K562 (cell line): ENCODE measurements at regions not wholly inside any gene's neighbourhood (a gene's known extent, or its start where the extent isn't known, plus 50 kb on each side); places are given as distances from the start of the nearest gene placed in this dataset.

Experiments
- CHD7 ChIP-seq: fragments of 200-600 bp; sonication (generic); IDR thresholded peaks from one replicate; pipeline ENCODE4 v1.6.1; 2012; ENCODE audit warnings: mild to moderate bottlenecking, low read depth, low read length, inconsistent platforms
- E2F3 ChIP-seq: fragments of 250-450 bp; sonication (Bioruptor Pico); IDR thresholded peaks from 2 replicates; pipeline ENCODE4 v1.4.0; 2020; ENCODE audit warnings: mild to moderate bottlenecking
- HCFC1 ChIP-seq: IDR thresholded peaks from 2 replicates; pipeline ENCODE4 v1.6.1; 2012; ENCODE audit warnings: low read depth, low read length, improper control_type of control experiment
- HEY1 ChIP-seq: fragments of 250-450 bp; sonication (Bioruptor Pico); IDR thresholded peaks from 2 replicates; pipeline ENCODE4 v1.5.0; 2020; ENCODE audit warnings: mild to moderate bottlenecking, moderate library complexity, borderline replicate concordance
- HOXB6 ChIP-seq: fragments of 250-450 bp; sonication (Bioruptor Pico); IDR thresholded peaks from 2 replicates; pipeline ENCODE4 v1.5.1; 2022; ENCODE audit warnings: mild to moderate bottlenecking, borderline replicate concordance
- RNF2 ChIP-seq: sonication (generic); IDR thresholded peaks from 2 replicates; pipeline ENCODE4 v1.6.1; 2016
- SMARCA4 ChIP-seq: fragments of 450-650 bp; IDR thresholded peaks from 2 replicates; pipeline ENCODE4 v1.6.1; 2016
- ZBTB17 ChIP-seq: fragments of 450-650 bp; formaldehyde crosslinking; IDR thresholded peaks from 2 replicates; pipeline ENCODE4 v1.4.0; 2020; ENCODE audit warnings: mild to moderate bottlenecking
- ZBTB34 ChIP-seq: fragments of 250-450 bp; sonication (Bioruptor Pico); IDR thresholded peaks from 2 replicates; pipeline ENCODE4 v1.8.0; 2021; ENCODE audit warnings: mild to moderate bottlenecking, moderate library complexity
- ZNF212 ChIP-seq: fragments of 450-650 bp; formaldehyde crosslinking; IDR thresholded peaks from 2 replicates; pipeline ENCODE4 v1.4.0; 2020; ENCODE audit warnings: mild to moderate bottlenecking
- ZNF277 ChIP-seq: fragments of 250-450 bp; sonication (Bioruptor Pico); IDR thresholded peaks from 2 replicates; pipeline ENCODE4 v1.8.0; 2022; ENCODE audit warnings: inconsistent platforms, mild to moderate bottlenecking, moderate library complexity, borderline replicate concordance
- ZNF316 ChIP-seq: fragments of 450-650 bp; IDR thresholded peaks from 2 replicates; pipeline ENCODE4 v1.6.1; 2016

GRCh38 chr5:124888622-124889485 is 142.4 kb upstream of the ZNF608 start (continued):
- TF ChIP-seq CHD7 (no peak), ZBTB34 (CRISPR knock-in tag) (no peak), E2F3 (CRISPR knock-in tag) (no peak), HEY1 (CRISPR knock-in tag) (no peak), SMARCA4 (no peak), RNF2 (no peak), HCFC1 (no peak), ZNF212 (CRISPR knock-in tag) (no peak), ZBTB17 (no peak), HOXB6 (no peak), ZNF277 (CRISPR knock-in tag) (no peak), ZNF316 (no peak)
